Esophagus muscularis mucosa (tissue), 3 donors: ENCODE measurements at regions not wholly inside any gene's neighbourhood (a gene's known extent, or its start where the extent isn't known, plus 50 kb on each side); places are given as distances from the start of the nearest gene placed in this dataset.

Source experiments
- POLR2AphosphoS5 ChIP-seq, 2 donors: sonication (generic); formaldehyde crosslinking; IDR thresholded peaks; one replicate each; pipeline ENCODE4 v1.6.1; 2017; ENCODE audit warnings: antibody characterized with exemption in 2 of 2
- TF ChIP-seq, protein P1 (sequence below), 3 experiments: fragments of 200-600 bp in 2 of 3; fragments of 450-650 bp in 1 of 3; sonication (generic) in 2 of 3; IDR thresholded peaks; one replicate each; pipeline ENCODE4 v1.5.1; 2017 to 2019; ENCODE audit warnings: antibody characterized with exemption in 3 of 3, mild to moderate bottlenecking in 2 of 3, moderate library complexity in 1 of 3

DNA sequence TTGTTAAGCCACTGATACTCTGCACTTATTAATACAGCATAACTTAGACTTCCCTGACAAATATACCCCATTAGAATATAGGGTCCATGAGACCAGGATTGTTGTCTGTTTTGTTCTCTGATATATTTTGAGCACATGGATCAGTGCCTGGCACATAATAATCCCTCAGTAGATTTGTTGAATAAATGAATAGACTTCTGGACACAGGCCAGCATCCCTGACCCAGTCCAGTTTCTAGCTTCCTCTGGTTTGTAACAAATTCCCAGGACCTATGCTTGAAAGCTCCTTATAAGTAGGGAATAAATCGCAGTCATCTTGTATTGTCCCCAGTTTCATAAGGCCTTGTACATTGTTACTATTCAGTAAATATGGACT is 58.2 kb upstream of the GADD45A start:
- no peak for TF ChIP-seq POLR2AphosphoS5 (IDR thresholded peaks at IDR 0.05)
- TF ChIP-seq, protein P1, sequence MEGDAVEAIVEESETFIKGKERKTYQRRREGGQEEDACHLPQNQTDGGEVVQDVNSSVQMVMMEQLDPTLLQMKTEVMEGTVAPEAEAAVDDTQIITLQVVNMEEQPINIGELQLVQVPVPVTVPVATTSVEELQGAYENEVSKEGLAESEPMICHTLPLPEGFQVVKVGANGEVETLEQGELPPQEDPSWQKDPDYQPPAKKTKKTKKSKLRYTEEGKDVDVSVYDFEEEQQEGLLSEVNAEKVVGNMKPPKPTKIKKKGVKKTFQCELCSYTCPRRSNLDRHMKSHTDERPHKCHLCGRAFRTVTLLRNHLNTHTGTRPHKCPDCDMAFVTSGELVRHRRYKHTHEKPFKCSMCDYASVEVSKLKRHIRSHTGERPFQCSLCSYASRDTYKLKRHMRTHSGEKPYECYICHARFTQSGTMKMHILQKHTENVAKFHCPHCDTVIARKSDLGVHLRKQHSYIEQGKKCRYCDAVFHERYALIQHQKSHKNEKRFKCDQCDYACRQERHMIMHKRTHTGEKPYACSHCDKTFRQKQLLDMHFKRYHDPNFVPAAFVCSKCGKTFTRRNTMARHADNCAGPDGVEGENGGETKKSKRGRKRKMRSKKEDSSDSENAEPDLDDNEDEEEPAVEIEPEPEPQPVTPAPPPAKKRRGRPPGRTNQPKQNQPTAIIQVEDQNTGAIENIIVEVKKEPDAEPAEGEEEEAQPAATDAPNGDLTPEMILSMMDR (IDR thresholded peaks at IDR 0.05): no peak
